ENCODE measurements at regions not wholly inside any gene's neighbourhood (a gene's known extent, or its start where the extent isn't known, plus 50 kb on each side); places are given as distances from the start of the nearest gene placed in this dataset.

DNA sequence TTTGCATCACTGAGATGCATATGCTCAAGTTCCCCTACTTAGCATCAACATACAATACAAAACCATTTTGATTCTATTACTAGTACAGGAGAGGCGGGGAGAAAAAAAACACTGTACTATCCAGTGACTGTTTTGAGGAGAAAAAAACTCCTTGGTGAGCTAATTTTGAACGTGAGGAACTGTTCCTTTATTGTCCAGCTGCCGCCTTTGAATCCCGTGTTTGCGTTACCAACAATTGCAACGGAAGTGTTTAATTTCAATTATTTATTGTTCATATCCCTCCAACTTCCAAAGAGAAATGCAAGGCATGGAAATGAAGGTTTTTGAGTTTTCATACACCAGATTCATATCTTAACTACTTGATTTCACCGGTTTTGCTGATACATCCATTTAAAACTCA, 66.4 kb upstream of the ARHGAP21 start:
- H3K27ac Mint-ChIP-seq (ENCODE audit: unreplicated experiment) = no peak overlapping the region
- no peak for TF ChIP-seq CTCF (IDR thresholded peaks at IDR 0.05; ENCODE audit: unreplicated experiment)
- no peaks in the 10 kb centered on the region for H3K9me3 Mint-ChIP-seq (ENCODE audit: low read depth, unreplicated experiment)
- H3K36me3 Mint-ChIP-seq (ENCODE audit: insufficient read depth, unreplicated experiment) = no peaks in the 10 kb centered on the region
- no peaks in the 10 kb centered on the region for H3K4me1 Mint-ChIP-seq (ENCODE audit: low read depth, unreplicated experiment)
- H3K4me3 Mint-ChIP-seq (ENCODE audit: low read depth, unreplicated experiment) = no peak overlapping the region
- BruUV-seq (replicated peaks) = no TSS peak
- no peak for DNase-seq
- no peaks in the 10 kb centered on the region for H3K27me3 Mint-ChIP-seq (ENCODE audit: unreplicated experiment)
- CTCF ChIA-PET = no interaction called here
- intact Hi-C loops (cut with micrococcal nuclease; ENCODE audit: unreplicated experiment) = no loop called here

- Mint-ChIP-seq H3K36me3 (ENCODE audit: insufficient read depth, unreplicated experiment) (no peaks in the 10 kb centered on the region), H3K4me3 (ENCODE audit: low read depth, unreplicated experiment) (no peak overlapping the region), H3K9me3 (ENCODE audit: low read depth, unreplicated experiment) (peaks cover 3% of the 10 kb centered on the region), H3K27ac (ENCODE audit: unreplicated experiment) (no peak overlapping the region), H3K27me3 (ENCODE audit: unreplicated experiment) (no peaks in the 10 kb centered on the region), H3K4me1 (ENCODE audit: low read depth, unreplicated experiment) (no peaks in the 10 kb centered on the region)
- no peak for TF ChIP-seq CTCF (IDR thresholded peaks at IDR 0.05; ENCODE audit: unreplicated experiment)
- DNase-seq = no peak
- BruUV-seq (replicated peaks) = no TSS peak
- CTCF ChIA-PET = interaction anchor here (1.4 kb wide), 1 partner anchor 10 kb away, joined by 3 read pairs; no protein-coding TSS in a partner anchor
- intact Hi-C loops (cut with micrococcal nuclease; ENCODE audit: unreplicated experiment) = no loop called here
These were observed 61.2 kb upstream of the ARHGAP21 start for GRCh38 chr10:24784923-24785322.

- DNase-seq = no peak
- BruUV-seq (replicated peaks) = no TSS peak
- H3K9me3 Mint-ChIP-seq (ENCODE audit: low read depth, unreplicated experiment) = peaks cover 3% of the 10 kb centered on the region
- CTCF ChIA-PET = interaction anchor here (1.4 kb wide), 1 partner anchor 9 kb away, joined by 3 read pairs; no protein-coding TSS in a partner anchor
- H3K27me3 Mint-ChIP-seq (ENCODE audit: unreplicated experiment) = no peaks in the 10 kb centered on the region
- H3K4me1 Mint-ChIP-seq (ENCODE audit: low read depth, unreplicated experiment) = no peaks in the 10 kb centered on the region
- H3K36me3 Mint-ChIP-seq (ENCODE audit: insufficient read depth, unreplicated experiment) = no peaks in the 10 kb centered on the region
- TF ChIP-seq CTCF (IDR thresholded peaks at IDR 0.05; ENCODE audit: unreplicated experiment) = no peak
- no peak overlapping the region for H3K4me3 Mint-ChIP-seq (ENCODE audit: low read depth, unreplicated experiment)
- intact Hi-C loops (cut with micrococcal nuclease; ENCODE audit: unreplicated experiment) = no loop called here
- H3K27ac Mint-ChIP-seq (ENCODE audit: unreplicated experiment) = no peak overlapping the region
These were observed 60.4 kb upstream of the ARHGAP21 start for GRCh38 chr10:24784061-24784460.

- H3K27me3 Mint-ChIP-seq (ENCODE audit: unreplicated experiment) = no peaks in the 10 kb centered on the region
- intact Hi-C loops (cut with micrococcal nuclease; ENCODE audit: unreplicated experiment) = no loop called here
- H3K9me3 Mint-ChIP-seq (ENCODE audit: low read depth, unreplicated experiment) = peaks cover 3% of the 10 kb centered on the region
- BruUV-seq (replicated peaks) = no TSS peak
- CTCF ChIA-PET = no interaction called here
- TF ChIP-seq CTCF (IDR thresholded peaks at IDR 0.05; ENCODE audit: unreplicated experiment) = no peak
- no peak for DNase-seq
- no peaks in the 10 kb centered on the region for H3K36me3 Mint-ChIP-seq (ENCODE audit: insufficient read depth, unreplicated experiment)
- H3K4me3 Mint-ChIP-seq (ENCODE audit: low read depth, unreplicated experiment) = no peak overlapping the region
- H3K27ac Mint-ChIP-seq (ENCODE audit: unreplicated experiment) = no peak overlapping the region
- no peaks in the 10 kb centered on the region for H3K4me1 Mint-ChIP-seq (ENCODE audit: low read depth, unreplicated experiment)
These were observed 59.8 kb upstream of the ARHGAP21 start for GRCh38 chr10:24783504-24783903.

Measured in Calu3 (cell line).